CD1c-positive myeloid dendritic cell (primary cell): ENCODE measurements at regions not wholly inside any gene's neighbourhood (a gene's known extent, or its start where the extent isn't known, plus 50 kb on each side); places are given as distances from the start of the nearest gene placed in this dataset.

Experiments
- DNase-seq: peaks from one replicate; pipeline ENCODE4 v3.0.0-alpha.2; 2016; ENCODE audit errors: extremely low spot score

GRCh38 chr5:74123929-74124328 lies 497.9 kb downstream of the ARHGEF28 start:
- DNase-seq = no peak

- no peak for DNase-seq
These were observed 497.1 kb downstream of the ARHGEF28 start for GRCh38 chr5:74122979-74123590.

- DNase-seq = no peak
These were observed 496.2 kb downstream of the ARHGEF28 start for GRCh38 chr5:74122175-74122574.

GRCh38 chr5:74120585-74120984 lies 494.6 kb downstream of the ARHGEF28 start:
- DNase-seq = no peak

GRCh38 chr5:74118071-74118470 lies 492.1 kb downstream of the ARHGEF28 start:
- DNase-seq = no peak

GRCh38 chr5:74116984-74117383 lies 491.0 kb downstream of the ARHGEF28 start:
- no peak for DNase-seq

GRCh38 chr5:74116266-74116665 lies 490.3 kb downstream of the ARHGEF28 start:
- no peak for DNase-seq

- DNase-seq = no peak
These were observed 487.9 kb downstream of the ARHGEF28 start for GRCh38 chr5:74113927-74114326.

- no peak for DNase-seq
These were observed 487.2 kb downstream of the ARHGEF28 start for GRCh38 chr5:74113196-74113540.

- no peak for DNase-seq
These were observed 486.6 kb downstream of the ARHGEF28 start for GRCh38 chr5:74112372-74113195.

- DNase-seq = no peak
These were observed 485.8 kb downstream of the ARHGEF28 start for GRCh38 chr5:74111764-74112163.

- no peak for DNase-seq
These were observed 483.3 kb downstream of the ARHGEF28 start for GRCh38 chr5:74109344-74109743.

GRCh38 chr5:74107899-74108298 lies 481.9 kb downstream of the ARHGEF28 start:
- no peak for DNase-seq

- DNase-seq = no peak
These were observed 479.3 kb downstream of the ARHGEF28 start for GRCh38 chr5:74105126-74105780.

- no peak for DNase-seq
These were observed 477.4 kb downstream of the ARHGEF28 start for GRCh38 chr5:74103131-74104023.

GRCh38 chr5:74100268-74100665 lies 474.3 kb downstream of the ARHGEF28 start:
- no peak for DNase-seq

- DNase-seq = no peak
These were observed 473.7 kb downstream of the ARHGEF28 start for GRCh38 chr5:74099538-74100267.

- no peak for DNase-seq
These were observed 472.9 kb downstream of the ARHGEF28 start for GRCh38 chr5:74098941-74099340.

- DNase-seq = no peak
These were observed 472.5 kb downstream of the ARHGEF28 start for GRCh38 chr5:74098456-74098855.

- no peak for DNase-seq
These were observed 470.3 kb downstream of the ARHGEF28 start for GRCh38 chr5:74096325-74096724.

- DNase-seq = no peak
These were observed 469.9 kb downstream of the ARHGEF28 start for GRCh38 chr5:74095871-74096270.
